Nephron (organoid): ENCODE measurements at regions not wholly inside any gene's neighbourhood (a gene's known extent, or its start where the extent isn't known, plus 50 kb on each side); places are given as distances from the start of the nearest gene placed in this dataset.

ENCODE experiments used
- H3K27ac Mint-ChIP-seq, 3 experiments: 2 replicates each; pipeline ENCODE4 v1.8.0; 2020; ENCODE audit warnings: mixed read lengths in 3 of 3, mild to moderate bottlenecking in 2 of 3, moderate library complexity in 1 of 3
- H3K27me3 Mint-ChIP-seq: 2 replicates; pipeline ENCODE4 v1.8.0; 2021; ENCODE audit warnings: low read depth, mild to moderate bottlenecking, moderate library complexity, mixed read lengths
- H3K36me3 Mint-ChIP-seq: 2 replicates; pipeline ENCODE4 v1.8.0; 2020; ENCODE audit warnings: low read depth, mixed read lengths
- H3K4me1 Mint-ChIP-seq: 2 replicates; pipeline ENCODE4 v1.8.0; 2020; ENCODE audit warnings: mixed read lengths
- H3K4me3 Mint-ChIP-seq, 3 experiments: 2 replicates each; pipeline ENCODE4 v1.8.0; 2020; ENCODE audit warnings: mild to moderate bottlenecking in 3 of 3, mixed read lengths in 3 of 3, moderate library complexity in 2 of 3
- H3K9me3 Mint-ChIP-seq: 2 replicates; pipeline ENCODE4 v1.8.0; 2020; ENCODE audit warnings: mixed read lengths
- TF ChIP-seq, protein P1 (sequence below), 3 experiments: fragments of 200-600 bp; sonication (generic); IDR thresholded peaks; one replicate each; pipeline ENCODE4 v1.5.0; 2021; ENCODE audit warnings: antibody characterized with exemption in 3 of 3; ENCODE audit not compliant: unreplicated experiment in 3 of 3

DNA sequence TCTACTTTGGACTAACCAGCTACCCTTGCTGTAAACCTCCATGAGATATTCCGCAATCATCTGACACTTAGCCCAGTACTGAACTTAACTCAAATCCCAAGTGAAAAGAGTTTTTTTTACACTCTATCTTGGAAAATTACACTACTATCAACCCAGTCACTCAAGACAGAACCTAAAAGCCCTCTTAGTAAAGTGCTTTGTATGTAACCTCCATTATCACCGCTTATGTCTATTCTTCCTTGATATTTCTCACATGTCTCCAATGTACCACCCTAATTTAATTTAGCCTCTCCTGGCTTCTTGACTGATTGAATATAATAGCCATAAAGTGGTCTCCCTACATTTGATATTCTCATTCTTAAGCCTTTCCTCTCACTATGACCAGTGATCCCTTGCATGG, 168.8 kb upstream of the SYT1 start:
- TF ChIP-seq, protein P1, sequence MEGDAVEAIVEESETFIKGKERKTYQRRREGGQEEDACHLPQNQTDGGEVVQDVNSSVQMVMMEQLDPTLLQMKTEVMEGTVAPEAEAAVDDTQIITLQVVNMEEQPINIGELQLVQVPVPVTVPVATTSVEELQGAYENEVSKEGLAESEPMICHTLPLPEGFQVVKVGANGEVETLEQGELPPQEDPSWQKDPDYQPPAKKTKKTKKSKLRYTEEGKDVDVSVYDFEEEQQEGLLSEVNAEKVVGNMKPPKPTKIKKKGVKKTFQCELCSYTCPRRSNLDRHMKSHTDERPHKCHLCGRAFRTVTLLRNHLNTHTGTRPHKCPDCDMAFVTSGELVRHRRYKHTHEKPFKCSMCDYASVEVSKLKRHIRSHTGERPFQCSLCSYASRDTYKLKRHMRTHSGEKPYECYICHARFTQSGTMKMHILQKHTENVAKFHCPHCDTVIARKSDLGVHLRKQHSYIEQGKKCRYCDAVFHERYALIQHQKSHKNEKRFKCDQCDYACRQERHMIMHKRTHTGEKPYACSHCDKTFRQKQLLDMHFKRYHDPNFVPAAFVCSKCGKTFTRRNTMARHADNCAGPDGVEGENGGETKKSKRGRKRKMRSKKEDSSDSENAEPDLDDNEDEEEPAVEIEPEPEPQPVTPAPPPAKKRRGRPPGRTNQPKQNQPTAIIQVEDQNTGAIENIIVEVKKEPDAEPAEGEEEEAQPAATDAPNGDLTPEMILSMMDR (IDR thresholded peaks at IDR 0.05; ENCODE audit: unreplicated experiment in 3 of 3), result no peak
- no peak overlapping the region for H3K4me3 Mint-ChIP-seq

DNA sequence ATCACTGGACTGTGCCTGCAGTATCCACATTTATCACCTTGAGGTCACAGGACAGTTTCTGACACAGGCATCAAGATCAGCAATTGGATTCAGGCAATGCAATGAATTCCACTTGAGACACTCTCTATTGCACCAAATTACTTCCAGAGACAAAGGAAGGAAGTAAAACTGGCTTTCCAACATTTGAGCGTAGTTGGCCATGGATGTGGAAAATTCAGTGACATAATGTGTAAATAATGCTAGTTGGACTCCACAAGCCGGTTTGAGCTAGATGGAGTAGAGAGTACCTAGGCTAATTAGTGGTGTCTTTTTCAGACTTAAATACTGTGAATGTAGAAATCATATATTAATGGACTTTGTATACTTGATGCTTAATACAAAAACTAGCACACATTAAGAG, 168.3 kb upstream of the SYT1 start:
- TF ChIP-seq, protein P1 (IDR thresholded peaks at IDR 0.05; ENCODE audit: unreplicated experiment in 3 of 3), result no peak
- Mint-ChIP-seq H3K4me3 (no peak overlapping the region), H3K4me1 (no peaks in the 10 kb centered on the region), H3K27ac (no peak overlapping the region), H3K36me3 (no peaks in the 10 kb centered on the region), H3K27me3 (no peaks in the 10 kb centered on the region), H3K9me3 (peaks cover 15% of the 10 kb centered on the region)

More for the DNA sequence above, 168.8 kb upstream of the SYT1 start:
- peaks cover 15% of the 10 kb centered on the region for H3K9me3 Mint-ChIP-seq
- H3K27ac Mint-ChIP-seq, result no peak overlapping the region
- H3K4me1 Mint-ChIP-seq, result no peaks in the 10 kb centered on the region
- H3K36me3 Mint-ChIP-seq, result no peaks in the 10 kb centered on the region
- H3K27me3 Mint-ChIP-seq, result no peaks in the 10 kb centered on the region

DNA sequence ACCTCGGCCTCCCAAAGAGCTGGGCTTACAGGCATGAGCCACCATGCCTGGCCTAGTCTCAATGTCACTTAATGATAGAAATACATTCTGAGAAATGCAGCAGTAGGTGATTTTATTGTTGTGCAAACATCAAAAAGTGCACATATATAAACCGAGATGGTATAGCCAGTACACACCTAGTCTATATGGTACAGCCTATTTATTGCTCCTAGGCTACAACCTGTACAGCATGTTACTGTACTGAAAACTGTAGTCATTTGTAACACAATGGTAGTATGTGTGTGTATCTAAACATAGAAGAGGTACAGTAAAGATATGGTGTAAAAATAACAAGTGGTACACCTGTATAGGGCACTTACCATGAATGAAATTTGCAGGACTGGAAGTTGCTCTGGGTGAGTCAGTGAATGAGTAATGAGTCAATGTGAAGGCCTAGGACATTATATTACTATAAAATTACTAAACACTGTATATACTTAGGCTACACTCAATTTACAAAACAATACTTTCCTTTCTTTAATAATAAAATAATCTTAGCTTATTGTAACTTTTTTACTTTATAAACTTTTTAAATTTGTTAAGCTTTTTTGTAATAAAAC, 166.7 kb upstream of the SYT1 start:
- Mint-ChIP-seq H3K36me3 (no peaks in the 10 kb centered on the region), H3K4me3 (no peak overlapping the region), H3K9me3 (peaks cover 12% of the 10 kb centered on the region), H3K4me1 (no peaks in the 10 kb centered on the region), H3K27me3 (no peaks in the 10 kb centered on the region), H3K27ac (no peak overlapping the region)
- TF ChIP-seq, protein P1 (IDR thresholded peaks at IDR 0.05; ENCODE audit: unreplicated experiment in 3 of 3), result no peak

DNA sequence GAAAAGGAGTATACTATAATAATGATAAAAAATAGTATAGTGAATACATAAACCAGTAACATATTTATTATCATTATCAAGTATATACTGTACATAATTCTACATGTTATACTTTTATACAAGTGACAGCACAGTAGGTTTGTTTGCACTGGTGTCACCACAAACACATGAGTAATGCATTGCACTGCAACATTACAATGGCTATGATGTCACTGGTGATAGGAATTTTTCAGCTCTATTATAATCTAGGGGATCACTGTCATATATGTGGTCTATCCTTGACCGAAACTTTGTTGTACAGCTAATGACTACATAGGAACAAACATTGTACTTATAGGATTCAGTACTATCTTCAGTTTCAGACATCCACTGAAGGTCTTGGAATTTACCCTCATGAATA, 165.8 kb upstream of the SYT1 start:
- TF ChIP-seq, protein P1 (IDR thresholded peaks at IDR 0.05; ENCODE audit: unreplicated experiment in 3 of 3), result no peak
- no peak overlapping the region for H3K27ac Mint-ChIP-seq
- no peaks in the 10 kb centered on the region for H3K27me3 Mint-ChIP-seq
- no peak overlapping the region for H3K4me3 Mint-ChIP-seq
- no peaks in the 10 kb centered on the region for H3K36me3 Mint-ChIP-seq
- H3K4me1 Mint-ChIP-seq, result no peaks in the 10 kb centered on the region
- peaks cover 12% of the 10 kb centered on the region for H3K9me3 Mint-ChIP-seq

DNA sequence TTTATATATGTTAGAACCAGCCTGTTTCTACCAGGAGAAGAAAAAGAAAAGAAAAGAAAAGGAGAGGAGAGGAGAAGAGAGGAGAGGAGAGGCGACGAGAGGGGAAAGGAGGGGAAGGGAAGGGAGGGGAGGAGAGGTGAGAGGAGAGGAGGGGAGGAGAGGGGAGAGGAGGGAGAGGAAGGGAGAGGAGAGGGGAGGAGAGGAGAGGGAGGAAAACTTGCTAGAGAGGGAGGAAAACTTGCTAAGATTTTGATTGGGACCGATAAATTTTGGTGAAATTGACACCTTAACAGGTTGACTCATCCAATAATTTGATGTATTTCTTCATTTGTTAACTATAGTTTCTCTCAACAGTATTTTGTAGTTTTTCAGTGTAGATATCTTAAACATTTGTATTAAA, 164.0 kb upstream of the SYT1 start:
- H3K4me1 Mint-ChIP-seq, result no peaks in the 10 kb centered on the region
- TF ChIP-seq, protein P1 (IDR thresholded peaks at IDR 0.05; ENCODE audit: unreplicated experiment in 3 of 3), result no peak

DNA sequence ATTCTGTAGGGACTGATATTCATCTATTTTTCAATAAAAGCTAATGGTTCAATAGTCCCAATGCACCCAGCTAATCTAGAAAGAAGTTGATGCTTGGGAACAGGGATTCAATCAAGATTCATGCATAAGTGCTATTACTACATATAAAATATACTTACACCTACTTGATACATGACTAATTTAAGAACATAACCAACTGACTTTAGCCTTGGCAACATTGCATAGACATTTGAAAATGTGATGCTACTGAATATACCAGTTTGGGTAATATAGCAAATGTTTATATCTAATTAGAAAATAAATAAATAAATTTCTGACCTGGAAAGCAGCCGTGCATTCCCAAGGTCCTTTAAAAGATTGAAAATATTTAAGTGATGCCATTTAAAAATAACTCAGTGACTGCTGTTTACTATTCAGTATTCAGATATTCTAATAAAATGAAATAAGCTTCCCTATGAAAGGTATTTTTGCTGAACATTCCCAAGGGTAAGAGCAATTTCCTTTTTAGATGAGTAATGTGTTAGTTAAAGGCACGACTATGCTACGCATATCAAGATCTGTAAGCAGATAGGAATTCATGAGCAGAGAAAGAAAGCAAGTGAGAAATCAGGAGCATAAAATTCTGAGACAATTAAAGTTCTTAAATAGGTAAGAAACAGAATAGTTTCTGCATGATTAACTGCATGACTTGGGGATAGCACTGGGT, 160.6 kb upstream of the SYT1 start:
- no peaks in the 10 kb centered on the region for H3K27me3 Mint-ChIP-seq
- peaks cover 3% of the 10 kb centered on the region for H3K9me3 Mint-ChIP-seq
- TF ChIP-seq, protein P1 (IDR thresholded peaks at IDR 0.05; ENCODE audit: unreplicated experiment in 3 of 3), result no peak
- H3K4me3 Mint-ChIP-seq, result no peak overlapping the region
- H3K4me1 Mint-ChIP-seq, result no peaks in the 10 kb centered on the region
- no peak overlapping the region for H3K27ac Mint-ChIP-seq
- no peaks in the 10 kb centered on the region for H3K36me3 Mint-ChIP-seq

More for the DNA sequence above, 164.0 kb upstream of the SYT1 start:
- Mint-ChIP-seq H3K4me3 (no peak overlapping the region), H3K27ac (no peak overlapping the region), H3K9me3 (peaks cover 6% of the 10 kb centered on the region), H3K36me3 (no peaks in the 10 kb centered on the region), H3K27me3 (no peaks in the 10 kb centered on the region)
